ENCODE measurements at regions not wholly inside any gene's neighbourhood (a gene's known extent, or its start where the extent isn't known, plus 50 kb on each side); places are given as distances from the start of the nearest gene placed in this dataset.

DNA sequence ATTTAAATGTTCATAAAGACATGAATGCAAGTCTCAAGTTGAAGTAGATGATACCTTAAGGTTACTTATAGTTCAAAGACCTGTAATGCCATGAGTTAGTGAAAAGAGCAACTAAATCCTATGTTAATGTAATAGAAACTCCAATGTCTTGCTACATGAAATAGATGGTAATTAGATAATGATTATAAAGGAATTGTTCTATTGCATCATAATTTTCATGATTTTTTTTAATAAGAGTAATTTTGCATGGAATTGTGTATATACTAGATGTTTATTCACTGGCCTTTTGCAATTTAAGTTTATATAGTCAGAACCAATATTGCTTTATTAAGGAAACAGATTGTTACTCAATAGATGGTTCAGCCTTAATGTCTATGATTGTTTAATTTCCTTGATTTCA, 115.5 kb upstream of the SYT10 start:
- no peak overlapping the region for H3K4me3 Mint-ChIP-seq (ENCODE audit: low read depth)
- peaks cover 6% of the 10 kb centered on the region for H3K4me1 Mint-ChIP-seq (ENCODE audit: low read depth)
- DNase-seq (ENCODE audit: low spot score, unreplicated experiment): no peak
- H3K27me3 Mint-ChIP-seq: no peaks in the 10 kb centered on the region
- no peak overlapping the region for H3K27ac Mint-ChIP-seq
- H3K9me3 Mint-ChIP-seq (ENCODE audit: low read depth): peaks cover 19% of the 10 kb centered on the region
- no peaks in the 10 kb centered on the region for H3K36me3 Mint-ChIP-seq (ENCODE audit: insufficient read depth)
- TF ChIP-seq CTCF (IDR thresholded peaks at IDR 0.05; ENCODE audit: unreplicated experiment): no peak

GRCh38 chr12:33560653-33561208, 121.1 kb upstream of the SYT10 start:
- no peak for DNase-seq (ENCODE audit: low spot score, unreplicated experiment)
- H3K9me3 Mint-ChIP-seq (ENCODE audit: low read depth): peaks cover 21% of the 10 kb centered on the region

GRCh38 chr12:33562401-33562800, 122.8 kb upstream of the SYT10 start:
- no peak for TF ChIP-seq CTCF (IDR thresholded peaks at IDR 0.05; ENCODE audit: unreplicated experiment)
- no peaks in the 10 kb centered on the region for H3K27me3 Mint-ChIP-seq
- H3K4me3 Mint-ChIP-seq (ENCODE audit: low read depth): no peak overlapping the region
- H3K4me1 Mint-ChIP-seq (ENCODE audit: low read depth): no peaks in the 10 kb centered on the region
- peaks cover 21% of the 10 kb centered on the region for H3K9me3 Mint-ChIP-seq (ENCODE audit: low read depth)
- H3K27ac Mint-ChIP-seq: no peak overlapping the region
- no peak for DNase-seq (ENCODE audit: low spot score, unreplicated experiment)
- no peaks in the 10 kb centered on the region for H3K36me3 Mint-ChIP-seq (ENCODE audit: insufficient read depth)

More at GRCh38 chr12:33560653-33561208, 121.1 kb upstream of the SYT10 start:
- no peak for TF ChIP-seq CTCF (IDR thresholded peaks at IDR 0.05; ENCODE audit: unreplicated experiment)
- H3K4me1 Mint-ChIP-seq (ENCODE audit: low read depth): peaks cover 6% of the 10 kb centered on the region
- no peak overlapping the region for H3K27ac Mint-ChIP-seq
- H3K36me3 Mint-ChIP-seq (ENCODE audit: insufficient read depth): no peaks in the 10 kb centered on the region
- no peaks in the 10 kb centered on the region for H3K27me3 Mint-ChIP-seq
- H3K4me3 Mint-ChIP-seq (ENCODE audit: low read depth): no peak overlapping the region

- Mint-ChIP-seq H3K27ac (no peak overlapping the region), H3K4me1 (ENCODE audit: low read depth) (no peaks in the 10 kb centered on the region), H3K4me3 (ENCODE audit: low read depth) (no peak overlapping the region), H3K27me3 (no peaks in the 10 kb centered on the region), H3K9me3 (ENCODE audit: low read depth) (peaks cover 30% of the 10 kb centered on the region), H3K36me3 (ENCODE audit: insufficient read depth) (no peaks in the 10 kb centered on the region)
- TF ChIP-seq CTCF (IDR thresholded peaks at IDR 0.05; ENCODE audit: unreplicated experiment): no peak
- DNase-seq (ENCODE audit: low spot score, unreplicated experiment): no peak
Observed at GRCh38 chr12:33566403-33566802, 126.8 kb upstream of the SYT10 start.

DNA sequence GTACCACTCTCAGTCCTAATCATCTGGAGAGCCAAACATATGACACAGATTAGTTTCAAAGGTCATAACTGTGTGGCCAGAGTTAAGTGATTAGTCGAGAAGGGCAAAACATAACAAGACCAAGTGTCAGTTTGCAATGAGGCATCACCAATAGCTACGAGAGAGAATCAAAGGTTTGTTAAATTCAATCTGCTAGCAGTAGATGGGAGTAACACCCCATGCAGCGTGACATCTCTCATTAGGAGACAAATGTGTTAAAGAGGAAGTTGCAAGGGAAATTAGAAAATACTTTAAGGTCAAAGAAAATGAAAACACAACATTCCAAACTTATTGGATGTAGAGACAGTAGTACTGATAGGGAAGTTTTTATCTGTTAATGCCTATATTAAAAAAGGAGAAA, 135.7 kb upstream of the SYT10 start:
- Mint-ChIP-seq H3K27ac (no peak overlapping the region), H3K27me3 (no peaks in the 10 kb centered on the region), H3K9me3 (ENCODE audit: low read depth) (peaks cover 20% of the 10 kb centered on the region), H3K36me3 (ENCODE audit: insufficient read depth) (no peaks in the 10 kb centered on the region), H3K4me1 (ENCODE audit: low read depth) (no peaks in the 10 kb centered on the region), H3K4me3 (ENCODE audit: low read depth) (no peak overlapping the region)
- TF ChIP-seq CTCF (IDR thresholded peaks at IDR 0.05; ENCODE audit: unreplicated experiment): no peak
- DNase-seq (ENCODE audit: low spot score, unreplicated experiment): no peak
